Neural progenitor cell (in vitro differentiated cells): ENCODE measurements at regions not wholly inside any gene's neighbourhood (a gene's known extent, or its start where the extent isn't known, plus 50 kb on each side); places are given as distances from the start of the nearest gene placed in this dataset.

ENCODE experiments used
- EZH2 ChIP-seq: fragments of 200-600 bp; sonication (generic); IDR thresholded peaks from 2 replicates; pipeline ENCODE4 v1.6.1; 2017; ENCODE audit warnings: antibody characterized with exemption, mild to moderate bottlenecking, moderate library complexity
- EZH2phosphoT487 ChIP-seq: fragments of 200-600 bp; sonication (generic); IDR thresholded peaks from 2 replicates; pipeline ENCODE4 v1.6.1; 2017; ENCODE audit warnings: antibody characterized with exemption
- TF ChIP-seq, protein P1 (sequence below): fragments of 200-600 bp; sonication (generic); IDR thresholded peaks from 2 replicates; pipeline ENCODE4 v1.5.1; 2017; ENCODE audit warnings: antibody characterized with exemption, mild to moderate bottlenecking

DNA sequence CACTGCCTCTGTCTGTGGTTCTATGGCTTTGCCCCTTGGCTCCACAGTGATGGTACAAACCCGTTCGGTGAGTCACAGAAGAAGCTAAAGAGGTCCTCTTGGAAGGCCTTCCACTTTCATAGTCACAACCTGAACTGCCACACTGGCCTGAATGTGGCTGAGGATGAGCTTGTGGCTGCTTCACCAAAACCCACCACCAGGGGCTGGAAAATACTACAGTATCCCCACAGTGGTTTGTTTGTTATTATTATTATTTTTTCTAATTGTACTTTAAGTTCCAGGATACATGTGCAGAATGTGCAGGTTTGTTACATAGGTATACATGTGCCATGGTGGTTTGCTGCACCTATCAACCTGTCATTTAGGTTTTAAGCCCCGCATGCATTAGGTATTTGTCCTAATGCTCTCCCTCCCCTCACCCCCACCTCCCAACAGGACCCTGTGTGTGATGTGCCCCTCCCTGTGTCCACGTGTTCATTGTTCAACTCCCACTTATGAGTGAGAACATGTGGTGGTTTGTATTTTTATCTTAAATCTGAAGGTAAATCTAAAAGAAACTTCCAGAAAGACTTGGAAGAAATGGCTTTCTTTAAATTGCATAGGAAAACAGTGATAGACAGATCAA is 160.8 kb upstream of the NPSR1 start:
- TF ChIP-seq EZH2: no peak
- TF ChIP-seq, protein P1, sequence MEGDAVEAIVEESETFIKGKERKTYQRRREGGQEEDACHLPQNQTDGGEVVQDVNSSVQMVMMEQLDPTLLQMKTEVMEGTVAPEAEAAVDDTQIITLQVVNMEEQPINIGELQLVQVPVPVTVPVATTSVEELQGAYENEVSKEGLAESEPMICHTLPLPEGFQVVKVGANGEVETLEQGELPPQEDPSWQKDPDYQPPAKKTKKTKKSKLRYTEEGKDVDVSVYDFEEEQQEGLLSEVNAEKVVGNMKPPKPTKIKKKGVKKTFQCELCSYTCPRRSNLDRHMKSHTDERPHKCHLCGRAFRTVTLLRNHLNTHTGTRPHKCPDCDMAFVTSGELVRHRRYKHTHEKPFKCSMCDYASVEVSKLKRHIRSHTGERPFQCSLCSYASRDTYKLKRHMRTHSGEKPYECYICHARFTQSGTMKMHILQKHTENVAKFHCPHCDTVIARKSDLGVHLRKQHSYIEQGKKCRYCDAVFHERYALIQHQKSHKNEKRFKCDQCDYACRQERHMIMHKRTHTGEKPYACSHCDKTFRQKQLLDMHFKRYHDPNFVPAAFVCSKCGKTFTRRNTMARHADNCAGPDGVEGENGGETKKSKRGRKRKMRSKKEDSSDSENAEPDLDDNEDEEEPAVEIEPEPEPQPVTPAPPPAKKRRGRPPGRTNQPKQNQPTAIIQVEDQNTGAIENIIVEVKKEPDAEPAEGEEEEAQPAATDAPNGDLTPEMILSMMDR: peak; percentile 62
- no peak for TF ChIP-seq EZH2phosphoT487
